ENCODE measurements at regions not wholly inside any gene's neighbourhood (a gene's known extent, or its start where the extent isn't known, plus 50 kb on each side); places are given as distances from the start of the nearest gene placed in this dataset.

- no peak for DNase-seq
Observed at GRCh38 chr2:19232312-19232711, 126.1 kb downstream of the OSR1 start.

GRCh38 chr2:19231625-19232024 is 126.8 kb downstream of the OSR1 start:
- no peak for DNase-seq

- DNase-seq: no peak
Observed at GRCh38 chr2:19230626-19231025, 127.8 kb downstream of the OSR1 start.

- no peak for DNase-seq
Observed at GRCh38 chr2:19228715-19229114, 129.7 kb downstream of the OSR1 start.

- no peak for DNase-seq
Observed at GRCh38 chr2:19228181-19228593, 130.2 kb downstream of the OSR1 start.

- DNase-seq: no peak
Observed at GRCh38 chr2:19226871-19227270, 131.6 kb downstream of the OSR1 start.

- DNase-seq: no peak
Observed at GRCh38 chr2:19226386-19226785, 132.0 kb downstream of the OSR1 start.

GRCh38 chr2:19225931-19226330 is 132.5 kb downstream of the OSR1 start:
- DNase-seq: no peak

- DNase-seq: no peak
Observed at GRCh38 chr2:19225126-19225525, 133.3 kb downstream of the OSR1 start.

- DNase-seq: no peak
Observed at GRCh38 chr2:19224486-19224885, 133.9 kb downstream of the OSR1 start.

GRCh38 chr2:19224011-19224410 is 134.4 kb downstream of the OSR1 start:
- DNase-seq: no peak

- no peak for DNase-seq
Observed at GRCh38 chr2:19219060-19219459, 139.4 kb downstream of the OSR1 start.

- no peak for DNase-seq
Observed at GRCh38 chr2:19218166-19218565, 140.3 kb downstream of the OSR1 start.

- no peak for DNase-seq
Observed at GRCh38 chr2:19216676-19217602, 141.5 kb downstream of the OSR1 start.

GRCh38 chr2:19216238-19216637 is 142.2 kb downstream of the OSR1 start:
- no peak for DNase-seq

GRCh38 chr2:19214682-19215391 is 143.6 kb downstream of the OSR1 start:
- no peak for DNase-seq

- DNase-seq: no peak
Observed at GRCh38 chr2:19209575-19210341, 148.7 kb downstream of the OSR1 start.

- DNase-seq: no peak
Observed at GRCh38 chr2:19208479-19209199, 149.8 kb downstream of the OSR1 start.

GRCh38 chr2:19207452-19207851 is 151.0 kb downstream of the OSR1 start:
- DNase-seq: no peak

- DNase-seq: no peak
Observed at GRCh38 chr2:19205983-19206533, 152.4 kb downstream of the OSR1 start.

- no peak for DNase-seq
Observed at GRCh38 chr2:19203866-19204265, 154.6 kb downstream of the OSR1 start.

- DNase-seq: no peak
Observed at GRCh38 chr2:19201911-19202462, 156.4 kb downstream of the OSR1 start.
